NCI-H82 treated with DMSO at 0.1 percent for 48 hours (cell line): ENCODE measurements at regions not wholly inside any gene's neighbourhood (a gene's known extent, or its start where the extent isn't known, plus 50 kb on each side); places are given as distances from the start of the nearest gene placed in this dataset.
"Not testable (repeated sequence)": the region's sequence is repeated elsewhere in the genome, so short reads cannot be mapped to it uniquely, and the experiment has no call there.

Experiments used
- DNase-seq: peaks from one replicate; lab custom pipeline; 2025; ENCODE audit not compliant: unreplicated experiment; lab: John Stamatoyannopoulos, UW

GRCh38 chr2:23029951-23030350, 355.0 kb upstream of the KLHL29 start:
- DNase-seq: no peak

- DNase-seq: no peak
These were observed 350.0 kb upstream of the KLHL29 start for GRCh38 chr2:23034996-23035395.

GRCh38 chr2:23036629-23037028, 348.4 kb upstream of the KLHL29 start:
- DNase-seq: no peak

- no peak for DNase-seq
These were observed 347.4 kb upstream of the KLHL29 start for GRCh38 chr2:23037596-23037995.

- no peak for DNase-seq
These were observed 343.5 kb upstream of the KLHL29 start for GRCh38 chr2:23041443-23041842.

- DNase-seq: no peak
These were observed 342.6 kb upstream of the KLHL29 start for GRCh38 chr2:23042216-23042906.

- no peak for DNase-seq
These were observed 334.6 kb upstream of the KLHL29 start for GRCh38 chr2:23050388-23050787.

GRCh38 chr2:23053601-23054000, 331.4 kb upstream of the KLHL29 start:
- no peak for DNase-seq

- no peak for DNase-seq
These were observed 329.7 kb upstream of the KLHL29 start for GRCh38 chr2:23055251-23055650.

GRCh38 chr2:23056846-23057245, 328.1 kb upstream of the KLHL29 start:
- not testable (repeated sequence) for DNase-seq

- DNase-seq: no peak
These were observed 326.5 kb upstream of the KLHL29 start for GRCh38 chr2:23058435-23058834.

GRCh38 chr2:23065210-23065609, 319.8 kb upstream of the KLHL29 start:
- DNase-seq: no peak

GRCh38 chr2:23065936-23066335, 319.0 kb upstream of the KLHL29 start:
- DNase-seq: no peak

GRCh38 chr2:23066686-23067085, 318.3 kb upstream of the KLHL29 start:
- DNase-seq: no peak

GRCh38 chr2:23069156-23069555, 315.8 kb upstream of the KLHL29 start:
- DNase-seq: no peak

- no peak for DNase-seq
These were observed 315.1 kb upstream of the KLHL29 start for GRCh38 chr2:23069923-23070322.

GRCh38 chr2:23073056-23073455, 311.9 kb upstream of the KLHL29 start:
- DNase-seq: no peak

- DNase-seq: no peak
These were observed 311.3 kb upstream of the KLHL29 start for GRCh38 chr2:23073671-23074070.

GRCh38 chr2:23077596-23077995, 307.4 kb upstream of the KLHL29 start:
- DNase-seq: no peak

GRCh38 chr2:23078784-23079434, 306.1 kb upstream of the KLHL29 start:
- DNase-seq: no peak

- no peak for DNase-seq
These were observed 301.0 kb upstream of the KLHL29 start for GRCh38 chr2:23083966-23084365.

- DNase-seq: no peak
These were observed 294.0 kb upstream of the KLHL29 start for GRCh38 chr2:23091019-23091418.

GRCh38 chr2:23091900-23092299, 293.1 kb upstream of the KLHL29 start:
- no peak for DNase-seq
